ENCODE measurements at regions not wholly inside any gene's neighbourhood (a gene's known extent, or its start where the extent isn't known, plus 50 kb on each side); places are given as distances from the start of the nearest gene placed in this dataset.

GRCh38 chr15:46555547-46555946 lies 920.7 kb downstream of the SQOR start:
- no peak for TF ChIP-seq CTCF (conservative IDR thresholded peaks at IDR 0.05 in 1 of 2, IDR thresholded peaks at IDR 0.05 in 1 of 2; ENCODE audit: extremely low read depth in 1 of 2, insufficient read depth in 1 of 2, low read depth in 1 of 2, low read length in 2 of 2)
- TF ChIP-seq EZH2 (IDR thresholded peaks at IDR 0.05; ENCODE audit: borderline replicate concordance, low read length): no peak
